Stimulated activated memory B cell treated with anti-CD40 and anti-IgM and Interleukin-4, amounts not matched to agents 10 μg/mL and 1 μg/mL and 100 μg/mL, for 72 hours (primary cell): ENCODE measurements at regions not wholly inside any gene's neighbourhood (a gene's known extent, or its start where the extent isn't known, plus 50 kb on each side); places are given as distances from the start of the nearest gene placed in this dataset.

Experiments used
- ATAC-seq: fragments of 150-1000 bp; cut with Tn5 transposase; 2 replicates; pipeline ENCODE4 v1.10.0; 2021
- H3K27ac Mint-ChIP-seq: one replicate; pipeline ENCODE4 v1.8.0; 2022; ENCODE audit warnings: mild to moderate bottlenecking, mixed read lengths
- H3K27me3 Mint-ChIP-seq: one replicate; pipeline ENCODE4 v1.8.0; 2022; ENCODE audit warnings: mixed read lengths
- H3K36me3 Mint-ChIP-seq: one replicate; pipeline ENCODE4 v1.8.0; 2022; ENCODE audit warnings: mixed read lengths
- H3K4me1 Mint-ChIP-seq: one replicate; pipeline ENCODE4 v1.8.0; 2022; ENCODE audit warnings: mixed read lengths
- H3K4me3 Mint-ChIP-seq: one replicate; pipeline ENCODE4 v1.8.0; 2022; ENCODE audit warnings: mild to moderate bottlenecking, moderate library complexity, mixed read lengths
- H3K9me3 Mint-ChIP-seq: one replicate; pipeline ENCODE4 v1.8.0; 2022; ENCODE audit warnings: mixed read lengths

- no peaks in the 10 kb centered on the region for H3K36me3 Mint-ChIP-seq
- no peak overlapping the region for H3K4me3 Mint-ChIP-seq
- no peak for ATAC-seq
- no peak overlapping the region for H3K27ac Mint-ChIP-seq
- peaks cover 33% of the 10 kb centered on the region for H3K27me3 Mint-ChIP-seq
- H3K4me1 Mint-ChIP-seq = no peaks in the 10 kb centered on the region
- no peaks in the 10 kb centered on the region for H3K9me3 Mint-ChIP-seq
Measured at GRCh38 chr12:107485731-107486130, 199.9 kb upstream of the PWP1 start.

DNA sequence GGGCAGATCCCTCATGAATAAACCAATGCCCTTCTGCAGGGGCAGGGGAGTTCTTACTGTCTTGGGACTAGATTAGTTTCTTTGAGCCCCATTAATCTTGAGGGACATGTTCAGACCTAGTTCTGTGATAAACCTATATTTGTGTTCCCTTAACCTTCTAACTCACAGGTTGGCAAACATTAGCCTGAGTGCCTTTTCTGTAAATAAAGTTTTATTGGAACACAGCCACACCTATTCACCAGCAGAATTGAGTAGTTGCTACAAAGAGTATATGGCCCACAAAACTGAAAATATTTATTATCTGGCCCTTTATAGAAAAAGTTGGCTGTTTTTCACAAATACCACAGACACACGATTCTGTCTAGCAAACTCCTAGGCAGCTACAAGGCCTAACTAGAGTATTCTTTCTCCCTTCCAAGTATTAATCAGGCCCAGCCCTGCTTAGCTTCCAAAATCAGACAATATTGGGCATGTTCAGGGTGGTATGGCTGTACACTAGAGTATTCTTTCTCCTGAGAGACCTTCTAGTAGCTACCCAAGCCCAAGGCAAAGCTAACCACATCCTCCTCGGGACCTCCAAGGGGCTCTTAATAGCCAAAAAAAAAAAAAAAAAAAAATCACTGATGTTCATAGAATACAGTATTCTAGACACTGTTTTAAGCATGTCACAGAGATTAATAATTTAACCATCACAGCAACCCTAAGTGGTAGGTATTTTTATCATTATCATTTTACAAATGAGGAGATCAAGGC, 199.3 kb upstream of the PWP1 start:
- H3K4me3 Mint-ChIP-seq = no peak overlapping the region
- peaks cover 5% of the 10 kb centered on the region for H3K4me1 Mint-ChIP-seq
- H3K27me3 Mint-ChIP-seq = peaks cover 33% of the 10 kb centered on the region
- H3K36me3 Mint-ChIP-seq = no peaks in the 10 kb centered on the region
- ATAC-seq = no peak
- H3K9me3 Mint-ChIP-seq = no peaks in the 10 kb centered on the region
- H3K27ac Mint-ChIP-seq = no peak overlapping the region

DNA sequence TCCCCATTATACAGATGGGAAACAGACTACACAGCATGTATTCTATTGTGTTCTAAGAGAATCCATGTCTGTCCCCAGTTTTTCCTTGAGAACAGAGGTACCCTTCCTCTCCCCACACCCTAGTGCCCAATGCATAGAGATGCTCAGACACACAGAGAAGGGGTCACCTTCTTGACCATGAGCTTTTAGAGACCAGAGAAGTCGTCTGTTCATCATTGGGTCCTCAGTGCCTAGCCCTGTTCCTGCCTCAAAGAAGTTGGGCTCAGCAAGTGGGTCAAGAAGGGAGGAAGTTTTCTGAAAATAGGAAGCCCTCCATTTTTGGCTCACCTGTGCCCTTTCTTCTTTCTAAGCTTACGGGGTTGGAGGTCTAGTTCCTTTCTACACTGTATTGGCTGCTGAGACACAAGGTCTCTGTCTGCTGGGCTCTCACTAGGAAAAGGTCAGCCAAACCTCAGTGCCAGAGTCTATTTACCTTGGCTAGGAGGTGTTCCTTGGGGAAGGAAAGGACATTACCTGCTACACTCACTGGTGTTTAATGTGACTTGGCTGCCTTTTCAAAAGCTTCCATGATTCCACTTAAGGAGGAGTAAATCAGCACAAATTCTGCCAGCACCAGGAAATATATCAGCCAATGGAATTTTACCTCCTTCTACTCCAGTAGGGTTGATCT, 198.5 kb upstream of the PWP1 start:
- Mint-ChIP-seq H3K4me1 (peaks cover 6% of the 10 kb centered on the region), H3K27ac (no peak overlapping the region), H3K27me3 (peaks cover 32% of the 10 kb centered on the region), H3K9me3 (no peaks in the 10 kb centered on the region), H3K36me3 (no peaks in the 10 kb centered on the region), H3K4me3 (no peak overlapping the region)
- no peak for ATAC-seq

GRCh38 chr12:107488666-107489065, 196.9 kb upstream of the PWP1 start:
- no peaks in the 10 kb centered on the region for H3K9me3 Mint-ChIP-seq
- no peak overlapping the region for H3K27ac Mint-ChIP-seq
- H3K4me1 Mint-ChIP-seq = peaks cover 18% of the 10 kb centered on the region
- H3K4me3 Mint-ChIP-seq = no peak overlapping the region
- H3K27me3 Mint-ChIP-seq = peaks cover 20% of the 10 kb centered on the region
- no peaks in the 10 kb centered on the region for H3K36me3 Mint-ChIP-seq
- ATAC-seq = no peak

- H3K27me3 Mint-ChIP-seq = peaks cover 8% of the 10 kb centered on the region
- no peak overlapping the region for H3K4me3 Mint-ChIP-seq
- H3K4me1 Mint-ChIP-seq = peaks cover 18% of the 10 kb centered on the region
- H3K27ac Mint-ChIP-seq = no peak overlapping the region
- no peaks in the 10 kb centered on the region for H3K36me3 Mint-ChIP-seq
- peak; percentile 48 for ATAC-seq
- no peaks in the 10 kb centered on the region for H3K9me3 Mint-ChIP-seq
Measured at GRCh38 chr12:107490010-107490409, 195.6 kb upstream of the PWP1 start.

- H3K9me3 Mint-ChIP-seq = no peaks in the 10 kb centered on the region
- peak overlapping the region; percentile 65 for H3K27ac Mint-ChIP-seq
- H3K4me1 Mint-ChIP-seq = peaks cover 18% of the 10 kb centered on the region
- no peak overlapping the region for H3K4me3 Mint-ChIP-seq
- no peak for ATAC-seq
- H3K27me3 Mint-ChIP-seq = no peaks in the 10 kb centered on the region
- H3K36me3 Mint-ChIP-seq = no peaks in the 10 kb centered on the region
Measured at GRCh38 chr12:107491856-107492255, 193.7 kb upstream of the PWP1 start.

DNA sequence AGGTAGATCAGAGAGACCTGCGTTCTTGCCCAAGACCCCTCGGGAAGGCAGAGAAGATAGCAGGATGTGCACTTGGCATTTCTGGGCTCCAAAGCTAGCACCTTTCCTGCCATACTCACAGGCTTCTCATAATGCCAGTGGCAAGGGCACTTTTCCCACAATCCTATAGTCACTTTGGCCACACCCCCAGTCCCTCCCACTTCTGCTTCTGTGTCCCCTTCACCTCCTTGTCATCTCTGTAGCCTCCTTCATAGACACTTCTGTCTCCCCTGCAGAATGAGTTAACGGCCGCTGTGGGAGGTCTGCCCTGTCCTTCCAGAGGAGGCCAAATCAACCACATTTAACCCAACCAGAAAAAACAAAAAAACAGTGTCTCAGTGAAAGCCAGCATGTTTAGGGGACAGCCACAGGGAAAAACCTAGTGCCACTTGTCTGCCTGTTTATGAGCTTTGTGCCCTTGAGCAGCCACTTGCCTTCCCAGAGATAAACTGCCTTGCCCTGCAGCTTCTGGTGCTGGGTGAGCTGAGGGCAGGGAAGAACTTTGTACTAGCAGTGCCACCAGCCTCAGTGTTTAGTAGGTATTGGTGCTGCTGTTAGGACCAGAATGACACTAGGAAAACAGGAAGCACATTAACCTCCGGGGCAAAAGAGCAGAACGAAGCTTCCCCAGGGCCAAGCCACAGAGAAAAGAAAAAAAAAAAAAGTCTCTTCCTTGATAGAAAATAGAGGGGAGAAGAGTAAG, 193.0 kb upstream of the PWP1 start:
- Mint-ChIP-seq H3K27me3 (no peaks in the 10 kb centered on the region), H3K9me3 (peaks cover 6% of the 10 kb centered on the region), H3K27ac (peak overlapping the region; percentile 65), H3K36me3 (no peaks in the 10 kb centered on the region), H3K4me1 (peaks cover 18% of the 10 kb centered on the region), H3K4me3 (peak overlapping the region; percentile 61)
- ATAC-seq = peak; percentile 66

- ATAC-seq = peak; percentile 42
Measured at GRCh38 chr12:107493135-107493494, 192.5 kb upstream of the PWP1 start.

GRCh38 chr12:107493666-107494065, 191.9 kb upstream of the PWP1 start:
- Mint-ChIP-seq H3K27me3 (no peaks in the 10 kb centered on the region), H3K4me3 (no peak overlapping the region), H3K9me3 (peaks cover 6% of the 10 kb centered on the region), H3K4me1 (peaks cover 18% of the 10 kb centered on the region), H3K36me3 (no peaks in the 10 kb centered on the region), H3K27ac (no peak overlapping the region)
- ATAC-seq = no peak

More at GRCh38 chr12:107493135-107493494, 192.5 kb upstream of the PWP1 start:
- Mint-ChIP-seq H3K4me3 (no peak overlapping the region), H3K9me3 (peaks cover 6% of the 10 kb centered on the region), H3K27ac (peak overlapping the region; percentile 65), H3K4me1 (peaks cover 18% of the 10 kb centered on the region), H3K27me3 (no peaks in the 10 kb centered on the region), H3K36me3 (no peaks in the 10 kb centered on the region)

DNA sequence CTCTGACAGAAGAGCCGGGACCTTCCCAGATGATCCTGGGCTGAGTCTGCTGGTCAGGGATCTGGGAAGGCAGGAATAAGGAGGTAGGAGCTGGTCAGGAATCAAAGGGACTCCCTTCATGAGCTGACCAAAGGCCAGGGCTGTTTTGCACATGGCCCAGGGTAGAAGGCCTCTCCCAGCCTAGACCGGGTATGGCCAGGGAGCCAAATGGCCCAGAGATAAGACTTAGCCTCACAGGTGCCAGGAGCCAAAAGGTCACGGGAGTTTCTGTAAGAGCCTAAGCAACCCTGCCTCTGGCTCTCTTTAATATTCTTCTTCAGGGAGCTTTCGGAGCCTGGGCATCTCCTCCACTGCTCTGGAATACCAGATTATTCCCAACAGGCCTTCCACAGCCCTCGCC, 191.3 kb upstream of the PWP1 start:
- Mint-ChIP-seq H3K4me1 (peaks cover 18% of the 10 kb centered on the region), H3K4me3 (no peak overlapping the region), H3K27me3 (no peaks in the 10 kb centered on the region), H3K36me3 (no peaks in the 10 kb centered on the region), H3K27ac (no peak overlapping the region), H3K9me3 (peaks cover 6% of the 10 kb centered on the region)
- ATAC-seq = no peak

GRCh38 chr12:107495604-107496003, 190.0 kb upstream of the PWP1 start:
- H3K36me3 Mint-ChIP-seq = no peaks in the 10 kb centered on the region
- ATAC-seq = no peak
- no peak overlapping the region for H3K27ac Mint-ChIP-seq
- H3K4me1 Mint-ChIP-seq = peaks cover 18% of the 10 kb centered on the region
- H3K4me3 Mint-ChIP-seq = no peak overlapping the region
- H3K9me3 Mint-ChIP-seq = peaks cover 6% of the 10 kb centered on the region
- H3K27me3 Mint-ChIP-seq = peaks cover 2% of the 10 kb centered on the region

- Mint-ChIP-seq H3K4me1 (peaks cover 11% of the 10 kb centered on the region), H3K27ac (no peak overlapping the region), H3K36me3 (no peaks in the 10 kb centered on the region), H3K9me3 (peaks cover 6% of the 10 kb centered on the region), H3K4me3 (no peak overlapping the region), H3K27me3 (peaks cover 14% of the 10 kb centered on the region)
- ATAC-seq = no peak
Measured at GRCh38 chr12:107497231-107497630, 188.4 kb upstream of the PWP1 start.

DNA sequence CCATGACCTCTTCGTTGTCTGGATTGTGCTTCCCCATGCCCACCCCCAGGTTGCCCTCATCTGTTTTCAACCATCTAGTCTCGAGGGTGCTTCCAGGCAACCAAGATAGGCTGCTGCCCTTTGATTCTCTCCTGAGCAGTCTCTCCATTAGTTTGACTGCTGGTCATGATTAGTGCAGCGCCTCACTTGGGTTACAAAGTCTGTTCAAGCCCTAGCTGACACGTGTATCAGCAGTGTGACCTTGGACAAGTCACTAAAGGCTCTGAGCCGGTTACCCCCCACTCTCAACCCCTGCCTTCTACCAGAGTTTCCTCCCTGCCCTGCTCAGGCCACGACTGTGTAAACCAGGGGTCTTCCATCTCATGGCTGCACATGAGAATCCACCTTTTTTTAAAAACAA, 185.3 kb upstream of the PWP1 start:
- Mint-ChIP-seq H3K4me1 (no peaks in the 10 kb centered on the region), H3K36me3 (no peaks in the 10 kb centered on the region), H3K9me3 (peaks cover 6% of the 10 kb centered on the region), H3K27ac (no peak overlapping the region), H3K4me3 (no peak overlapping the region), H3K27me3 (peaks cover 14% of the 10 kb centered on the region)
- ATAC-seq = no peak

GRCh38 chr12:107501681-107502080, 183.9 kb upstream of the PWP1 start:
- H3K27ac Mint-ChIP-seq = no peak overlapping the region
- H3K4me3 Mint-ChIP-seq = no peak overlapping the region
- peaks cover 18% of the 10 kb centered on the region for H3K27me3 Mint-ChIP-seq
- ATAC-seq = no peak
- no peaks in the 10 kb centered on the region for H3K36me3 Mint-ChIP-seq
- peaks cover 6% of the 10 kb centered on the region for H3K9me3 Mint-ChIP-seq
- no peaks in the 10 kb centered on the region for H3K4me1 Mint-ChIP-seq

DNA sequence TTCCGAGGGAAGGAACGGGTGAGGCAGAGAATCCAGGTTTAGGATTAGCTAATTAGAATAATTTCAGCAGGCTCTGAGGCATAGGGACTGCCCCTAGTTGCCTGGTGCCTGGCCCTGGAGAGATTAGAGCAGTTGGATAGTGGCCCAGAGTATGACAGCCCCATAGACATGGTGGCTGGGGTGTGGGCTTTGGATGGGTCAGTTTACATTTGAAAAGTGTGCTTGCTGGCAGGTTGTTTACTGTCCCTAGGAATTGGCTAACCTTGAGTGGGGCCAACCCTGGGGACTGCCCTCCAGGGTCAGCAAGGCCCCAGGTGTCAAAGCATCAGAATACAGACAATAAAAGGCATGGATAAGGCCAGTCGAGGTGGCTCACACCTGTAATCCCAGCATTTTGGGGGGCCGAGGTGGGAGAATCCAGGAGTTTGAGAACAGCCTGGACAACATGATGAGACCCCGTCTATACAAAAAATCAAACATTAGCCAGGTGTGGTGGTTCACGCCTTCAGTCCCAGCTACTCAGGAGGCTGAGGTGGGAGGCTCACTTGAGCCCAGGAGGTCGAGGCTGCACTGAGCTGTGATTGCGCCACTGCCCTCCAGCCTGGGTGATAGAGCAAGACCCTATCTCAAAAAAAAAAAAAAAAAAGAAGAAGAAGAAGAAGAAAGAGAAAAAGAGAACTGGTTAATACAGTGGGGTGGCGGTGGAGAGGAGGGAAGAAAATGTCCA, 182.3 kb upstream of the PWP1 start:
- ATAC-seq = no peak
- Mint-ChIP-seq H3K9me3 (peaks cover 3% of the 10 kb centered on the region), H3K27me3 (peaks cover 34% of the 10 kb centered on the region), H3K4me3 (no peak overlapping the region), H3K36me3 (no peaks in the 10 kb centered on the region), H3K27ac (no peak overlapping the region), H3K4me1 (no peaks in the 10 kb centered on the region)
